ENCODE measurements at regions not wholly inside any gene's neighbourhood (a gene's known extent, or its start where the extent isn't known, plus 50 kb on each side); places are given as distances from the start of the nearest gene placed in this dataset.
"Not testable (repeated sequence)": the region's sequence is repeated elsewhere in the genome, so short reads cannot be mapped to it uniquely, and the experiment has no call there.

- intact Hi-C loops (cut with DNase I), result no loop called here
Observed at GRCh38 chr9:102362470-102363132, 624.2 kb upstream of the GRIN3A start.

GRCh38 chr9:102360846-102361245, 622.4 kb upstream of the GRIN3A start:
- Histone ChIP-seq H3K27me3 (no peaks in the 10 kb centered on the region), H3K27ac (no peak overlapping the region), H3K9me3 (no peaks in the 10 kb centered on the region), H3K36me3 (no peaks in the 10 kb centered on the region), H3K4me3 (no peak overlapping the region), H3K4me1 (no peaks in the 10 kb centered on the region)
- no peak for TF ChIP-seq CTCF (IDR thresholded peaks at IDR 0.05)
- DNase-seq (no peak), ATAC-seq (no peak)
- intact Hi-C loops (cut with DNase I), result no loop called here

More at GRCh38 chr9:102362470-102363132, 624.2 kb upstream of the GRIN3A start:
- Histone ChIP-seq H3K4me1 (no peaks in the 10 kb centered on the region), H3K36me3 (no peaks in the 10 kb centered on the region), H3K27me3 (no peaks in the 10 kb centered on the region), H3K9me3 (no peaks in the 10 kb centered on the region), H3K4me3 (no peak overlapping the region), H3K27ac (no peak overlapping the region)
- no peak for TF ChIP-seq CTCF (IDR thresholded peaks at IDR 0.05)
- DNase-seq (no peak), ATAC-seq (no peak)

- TF ChIP-seq CTCF (IDR thresholded peaks at IDR 0.05), result no peak
- H3K36me3 ChIP-seq, result no peaks in the 10 kb centered on the region
- intact Hi-C loops (cut with DNase I), result no loop called here
- no peaks in the 10 kb centered on the region for H3K9me3 ChIP-seq
- H3K4me1 ChIP-seq, result no peaks in the 10 kb centered on the region
- H3K4me3 ChIP-seq, result no peak overlapping the region
- H3K27me3 ChIP-seq, result no peaks in the 10 kb centered on the region
- H3K27ac ChIP-seq, result no peak overlapping the region
- DNase-seq, result no peak
- no peak for ATAC-seq
Observed at GRCh38 chr9:102355982-102356381, 617.5 kb upstream of the GRIN3A start.

- Histone ChIP-seq H3K27ac (no peak overlapping the region), H3K27me3 (no peaks in the 10 kb centered on the region)
Observed at GRCh38 chr9:102354041-102354440, 615.6 kb upstream of the GRIN3A start.

GRCh38 chr9:102337471-102337870, 599.0 kb upstream of the GRIN3A start:
- H3K4me3 ChIP-seq; H3K9me3 ChIP-seq; H3K27me3 ChIP-seq; DNase-seq; H3K27ac ChIP-seq; ATAC-seq; H3K4me1 ChIP-seq; H3K36me3 ChIP-seq; intact Hi-C loops (cut with DNase I): not testable (repeated sequence)

More at GRCh38 chr9:102354041-102354440, 615.6 kb upstream of the GRIN3A start:
- Histone ChIP-seq H3K9me3 (no peaks in the 10 kb centered on the region), H3K4me1 (no peaks in the 10 kb centered on the region), H3K4me3 (no peak overlapping the region), H3K36me3 (no peaks in the 10 kb centered on the region)
- intact Hi-C loops (cut with DNase I), result no loop called here
- ATAC-seq, result no peak
- DNase-seq, result no peak
- TF ChIP-seq CTCF (IDR thresholded peaks at IDR 0.05), result no peak

- DNase-seq (no peak), ATAC-seq (no peak)
- H3K27ac ChIP-seq, result no peak overlapping the region
- H3K36me3 ChIP-seq, result no peaks in the 10 kb centered on the region
- no peak overlapping the region for H3K4me3 ChIP-seq
- no peaks in the 10 kb centered on the region for H3K9me3 ChIP-seq
- TF ChIP-seq CTCF (IDR thresholded peaks at IDR 0.05), result no peak
- no peaks in the 10 kb centered on the region for H3K4me1 ChIP-seq
- intact Hi-C loops (cut with DNase I), result no loop called here
- no peaks in the 10 kb centered on the region for H3K27me3 ChIP-seq
Observed at GRCh38 chr9:102309379-102309778, 570.9 kb upstream of the GRIN3A start.

Measured in upper lobe of right lung (tissue), 1 donor.